ENCODE measurements at regions not wholly inside any gene's neighbourhood (a gene's known extent, or its start where the extent isn't known, plus 50 kb on each side); places are given as distances from the start of the nearest gene placed in this dataset.

DNA sequence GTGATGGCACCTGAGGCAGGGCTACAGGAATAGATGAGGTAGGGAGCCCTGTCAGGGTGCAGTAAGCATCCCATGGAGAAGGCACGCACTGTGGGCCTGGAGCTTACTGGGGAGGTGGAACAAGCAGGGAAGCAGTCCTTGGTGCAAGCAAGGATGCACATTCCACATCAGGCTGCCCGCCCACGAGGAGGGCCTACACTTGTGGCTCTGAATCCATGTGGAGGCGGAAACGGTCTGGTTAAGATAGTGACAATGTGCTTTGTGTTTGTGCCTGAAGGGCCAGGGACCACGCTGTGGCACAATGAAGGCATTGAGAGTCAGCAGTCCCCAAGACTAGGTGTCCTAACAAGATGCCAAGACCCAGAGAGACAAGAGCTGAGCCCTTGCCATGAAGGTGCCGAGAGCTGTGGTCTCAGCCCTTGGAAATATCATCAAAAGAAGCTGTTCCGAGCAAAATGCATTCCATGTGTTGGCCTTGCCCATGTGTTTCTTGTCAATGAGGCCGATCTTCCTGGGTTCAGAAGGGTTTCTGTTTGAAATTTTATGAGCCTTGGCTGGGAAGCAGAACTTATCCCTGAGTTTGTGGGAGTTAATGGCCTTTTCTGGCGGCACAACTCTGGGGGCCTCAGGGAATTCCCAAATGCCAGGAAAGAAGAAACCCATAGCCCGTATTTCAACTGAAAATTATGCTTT is 111.9 kb downstream of the NGF start:
- no peak overlapping the region for H3K4me3 ChIP-seq
- H3K27me3 ChIP-seq: no peaks in the 10 kb centered on the region
- no peak for TF ChIP-seq POLR2A (IDR thresholded peaks at IDR 0.05)
- TF ChIP-seq, protein P1, sequence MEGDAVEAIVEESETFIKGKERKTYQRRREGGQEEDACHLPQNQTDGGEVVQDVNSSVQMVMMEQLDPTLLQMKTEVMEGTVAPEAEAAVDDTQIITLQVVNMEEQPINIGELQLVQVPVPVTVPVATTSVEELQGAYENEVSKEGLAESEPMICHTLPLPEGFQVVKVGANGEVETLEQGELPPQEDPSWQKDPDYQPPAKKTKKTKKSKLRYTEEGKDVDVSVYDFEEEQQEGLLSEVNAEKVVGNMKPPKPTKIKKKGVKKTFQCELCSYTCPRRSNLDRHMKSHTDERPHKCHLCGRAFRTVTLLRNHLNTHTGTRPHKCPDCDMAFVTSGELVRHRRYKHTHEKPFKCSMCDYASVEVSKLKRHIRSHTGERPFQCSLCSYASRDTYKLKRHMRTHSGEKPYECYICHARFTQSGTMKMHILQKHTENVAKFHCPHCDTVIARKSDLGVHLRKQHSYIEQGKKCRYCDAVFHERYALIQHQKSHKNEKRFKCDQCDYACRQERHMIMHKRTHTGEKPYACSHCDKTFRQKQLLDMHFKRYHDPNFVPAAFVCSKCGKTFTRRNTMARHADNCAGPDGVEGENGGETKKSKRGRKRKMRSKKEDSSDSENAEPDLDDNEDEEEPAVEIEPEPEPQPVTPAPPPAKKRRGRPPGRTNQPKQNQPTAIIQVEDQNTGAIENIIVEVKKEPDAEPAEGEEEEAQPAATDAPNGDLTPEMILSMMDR (IDR thresholded peaks at IDR 0.05): no peak
- no peak for DNase-seq
- no peaks in the 10 kb centered on the region for H3K36me3 ChIP-seq
- no peak overlapping the region for H3K27ac ChIP-seq
- no peaks in the 10 kb centered on the region for H3K4me1 ChIP-seq
- no peaks in the 10 kb centered on the region for H3K9me3 ChIP-seq

DNA sequence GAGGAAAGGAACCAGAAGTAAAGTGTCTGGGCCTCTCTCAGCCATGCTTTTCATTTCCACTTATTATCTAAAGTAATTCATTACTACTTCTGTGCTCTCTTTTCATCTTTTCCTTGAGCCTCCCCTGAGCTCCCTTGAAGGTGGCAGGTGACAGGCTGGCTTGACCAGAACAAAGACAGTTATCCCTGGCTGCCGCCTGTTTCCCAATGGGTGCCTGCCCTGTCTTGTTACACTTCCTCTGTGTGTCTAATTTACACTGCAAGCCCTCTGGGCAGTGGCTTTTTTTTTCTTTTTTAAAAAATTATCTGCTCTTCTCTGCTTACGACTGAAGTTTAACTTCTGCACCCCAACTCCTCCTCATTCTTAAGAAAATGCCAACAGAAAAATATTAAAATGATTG is 113.4 kb downstream of the NGF start:
- TF ChIP-seq, protein P1 (IDR thresholded peaks at IDR 0.05): no peak
- TF ChIP-seq POLR2A (IDR thresholded peaks at IDR 0.05): no peak
- Histone ChIP-seq H3K4me1 (no peaks in the 10 kb centered on the region), H3K27me3 (no peaks in the 10 kb centered on the region)

DNA sequence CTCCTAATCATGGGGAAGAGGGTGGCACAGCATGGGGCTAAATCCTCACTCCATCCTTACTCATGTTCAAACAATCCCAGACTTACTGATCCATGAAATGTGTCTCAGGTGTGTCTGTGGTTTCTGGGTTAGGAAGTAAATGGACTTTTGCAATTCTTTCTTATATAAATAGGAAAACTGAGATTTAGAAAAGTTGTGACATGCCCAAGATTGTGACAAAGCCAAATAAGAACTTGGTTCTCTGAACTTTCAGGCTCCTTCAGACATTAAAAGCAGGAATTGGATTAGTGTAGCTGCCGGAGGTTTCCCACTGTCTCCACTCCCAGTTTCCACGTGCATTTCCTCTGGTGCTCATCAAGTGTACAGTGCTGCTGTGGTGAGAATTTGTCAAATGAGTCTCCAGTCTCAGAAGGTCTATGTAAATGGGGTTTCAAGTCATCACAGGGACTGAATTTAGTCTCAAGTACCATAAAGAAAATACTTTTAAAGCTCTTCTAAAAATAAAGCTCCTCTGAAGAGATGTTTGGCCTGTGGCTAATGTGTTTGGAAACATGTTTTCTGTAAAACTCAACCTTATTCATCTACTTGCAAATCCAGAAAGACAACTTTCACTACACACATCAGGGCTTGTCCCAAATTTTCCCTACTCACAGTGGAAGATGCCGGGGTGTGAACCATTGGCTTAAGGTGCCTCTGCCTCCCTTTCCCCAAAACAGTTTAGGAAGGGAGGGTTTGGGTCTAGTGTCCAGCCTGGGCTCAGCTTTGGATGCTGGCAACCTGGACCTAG is 115.2 kb downstream of the NGF start:
- H3K36me3 ChIP-seq: no peaks in the 10 kb centered on the region
- no peak for TF ChIP-seq POLR2A (IDR thresholded peaks at IDR 0.05)
- TF ChIP-seq, protein P1 (IDR thresholded peaks at IDR 0.05): no peak
- no peak overlapping the region for H3K27ac ChIP-seq
- no peaks in the 10 kb centered on the region for H3K4me1 ChIP-seq
- no peaks in the 10 kb centered on the region for H3K9me3 ChIP-seq
- no peak for DNase-seq
- no peaks in the 10 kb centered on the region for H3K27me3 ChIP-seq
- no peak overlapping the region for H3K4me3 ChIP-seq

More for the DNA sequence above, 113.4 kb downstream of the NGF start:
- Histone ChIP-seq H3K27ac (no peak overlapping the region), H3K36me3 (no peaks in the 10 kb centered on the region), H3K4me3 (no peak overlapping the region), H3K9me3 (no peaks in the 10 kb centered on the region)
- DNase-seq: no peak

DNA sequence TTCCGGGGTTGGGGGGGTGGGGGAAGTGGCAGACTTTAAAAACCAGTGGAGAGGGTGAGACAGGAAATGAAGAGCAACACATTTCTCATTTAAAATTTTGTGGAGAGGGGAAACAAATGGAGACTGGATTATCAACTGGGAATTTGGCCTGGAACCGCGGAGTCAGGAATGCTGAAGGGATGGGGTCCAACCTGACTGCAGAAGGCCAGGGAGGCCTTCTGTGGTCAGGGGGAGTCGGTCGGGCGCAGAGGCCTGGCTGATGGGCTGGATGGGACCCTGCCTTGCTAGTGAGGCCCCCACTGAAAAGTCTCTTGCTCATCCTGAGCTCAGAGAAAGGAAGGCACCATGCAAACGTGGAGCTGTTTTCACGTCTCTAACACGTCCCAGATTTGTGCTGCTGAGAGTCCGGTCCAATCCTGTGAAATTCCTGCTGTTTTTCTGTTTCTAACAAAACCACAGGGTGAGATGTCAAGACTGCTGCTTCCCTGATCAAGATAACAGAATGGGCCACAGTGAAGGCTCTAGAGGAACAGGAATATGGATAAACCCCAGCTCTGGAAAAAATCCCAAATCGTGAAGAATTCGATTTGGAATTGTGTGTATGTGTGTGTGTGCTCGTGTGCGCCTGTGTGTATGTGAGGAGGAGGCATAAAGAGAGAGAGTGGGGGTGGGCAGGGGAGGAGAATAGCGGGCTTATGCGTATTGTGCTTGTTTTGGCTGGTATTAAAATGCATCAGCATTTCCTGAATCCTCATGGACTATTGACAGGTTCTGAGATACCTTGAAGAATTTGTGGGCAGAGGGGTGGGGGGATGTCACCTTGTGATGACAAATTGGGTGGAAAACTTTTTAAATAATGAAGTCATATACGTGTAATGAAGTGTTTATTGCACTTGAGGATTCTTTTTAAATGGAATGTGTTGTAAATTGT is 117.4 kb downstream of the NGF start:
- Histone ChIP-seq H3K4me3 (no peak overlapping the region), H3K27me3 (no peaks in the 10 kb centered on the region), H3K4me1 (no peaks in the 10 kb centered on the region), H3K27ac (no peak overlapping the region), H3K36me3 (no peaks in the 10 kb centered on the region), H3K9me3 (no peaks in the 10 kb centered on the region)
- TF ChIP-seq, protein P1 (IDR thresholded peaks at IDR 0.05): no peak
- TF ChIP-seq POLR2A (IDR thresholded peaks at IDR 0.05): no peak
- no peak for DNase-seq

DNA sequence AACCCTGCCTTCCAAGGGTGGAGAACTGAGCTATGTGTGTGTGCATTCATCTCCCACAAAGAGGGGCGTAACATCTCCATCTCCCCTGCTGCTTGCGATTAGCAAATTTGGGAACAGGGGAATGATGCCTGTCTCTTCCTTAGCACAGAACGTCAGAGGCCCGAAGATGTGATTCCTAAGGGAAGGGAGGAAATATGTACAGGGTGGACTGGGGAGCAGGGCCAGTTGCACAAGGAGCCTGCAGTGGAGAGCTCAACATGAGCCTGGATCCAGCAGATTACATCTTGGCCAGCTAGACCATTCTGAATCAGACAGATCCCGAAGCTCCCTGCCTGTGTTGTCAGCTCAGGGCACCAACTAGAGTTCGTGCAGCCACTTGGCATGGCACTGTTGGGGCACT is 118.1 kb downstream of the NGF start:
- Histone ChIP-seq H3K36me3 (no peaks in the 10 kb centered on the region), H3K4me1 (no peaks in the 10 kb centered on the region), H3K27me3 (no peaks in the 10 kb centered on the region), H3K9me3 (no peaks in the 10 kb centered on the region), H3K4me3 (no peak overlapping the region), H3K27ac (no peak overlapping the region)
- TF ChIP-seq, protein P1 (IDR thresholded peaks at IDR 0.05): no peak
- no peak for TF ChIP-seq POLR2A (IDR thresholded peaks at IDR 0.05)
- no peak for DNase-seq

Data from Peyer's patch (tissue), 4 donors.